GM19463 (cell line): ENCODE measurements at regions not wholly inside any gene's neighbourhood (a gene's known extent, or its start where the extent isn't known, plus 50 kb on each side); places are given as distances from the start of the nearest gene placed in this dataset.
"Not testable (repeated sequence)": the region's sequence is repeated elsewhere in the genome, so short reads cannot be mapped to it uniquely, and the experiment has no call there.

Experiments used
- ATAC-seq: cut with Tn5 transposase; IDR thresholded peaks from one replicate; pipeline ENCODE4 v1.9.1; 2021; ENCODE audit warnings: mild to moderate bottlenecking, moderate library complexity; ENCODE audit not compliant: unreplicated experiment

DNA sequence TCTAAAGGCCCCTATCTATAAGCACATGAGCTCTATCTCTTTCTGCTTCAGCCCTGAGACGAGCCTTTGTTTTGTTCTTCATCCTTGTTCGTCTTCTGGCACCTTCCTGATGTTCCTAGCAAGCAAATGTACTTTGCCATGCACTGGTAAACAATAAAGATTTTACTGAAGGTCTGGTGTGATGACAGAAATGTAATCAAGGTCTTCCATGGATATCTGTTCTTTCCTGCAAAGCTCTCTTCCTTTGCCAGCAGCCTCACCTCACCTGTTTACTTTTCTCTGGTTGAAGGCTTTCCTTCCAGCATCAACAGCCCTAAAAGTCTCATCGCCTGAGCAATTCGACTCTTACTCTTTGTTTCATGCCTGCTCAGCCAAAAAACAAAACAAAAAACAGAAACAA, 330.3 kb downstream of the PCNX1 start:
- no peak for ATAC-seq

- ATAC-seq = no peak
Measured at GRCh38 chr14:71238835-71239234, 331.6 kb downstream of the PCNX1 start.

DNA sequence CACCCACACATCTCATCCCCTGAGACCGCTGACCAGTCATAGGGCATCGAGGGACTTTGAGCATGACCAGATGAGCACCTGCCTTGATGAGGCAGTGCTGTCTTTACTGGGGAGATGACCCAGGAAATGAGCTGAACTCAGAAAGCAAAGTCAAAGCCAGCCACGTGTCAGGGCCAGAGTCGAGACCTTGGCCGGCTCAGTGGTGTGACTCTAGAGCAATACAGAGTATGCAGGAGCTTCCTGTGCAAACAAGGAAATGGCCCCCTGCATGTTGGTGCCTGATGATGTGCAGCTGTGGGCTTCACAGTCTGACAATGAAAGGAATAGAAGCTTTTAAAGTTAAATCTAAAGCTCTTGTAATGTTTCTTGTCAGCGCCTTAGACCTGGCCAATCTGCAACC, 332.9 kb downstream of the PCNX1 start:
- ATAC-seq = no peak

DNA sequence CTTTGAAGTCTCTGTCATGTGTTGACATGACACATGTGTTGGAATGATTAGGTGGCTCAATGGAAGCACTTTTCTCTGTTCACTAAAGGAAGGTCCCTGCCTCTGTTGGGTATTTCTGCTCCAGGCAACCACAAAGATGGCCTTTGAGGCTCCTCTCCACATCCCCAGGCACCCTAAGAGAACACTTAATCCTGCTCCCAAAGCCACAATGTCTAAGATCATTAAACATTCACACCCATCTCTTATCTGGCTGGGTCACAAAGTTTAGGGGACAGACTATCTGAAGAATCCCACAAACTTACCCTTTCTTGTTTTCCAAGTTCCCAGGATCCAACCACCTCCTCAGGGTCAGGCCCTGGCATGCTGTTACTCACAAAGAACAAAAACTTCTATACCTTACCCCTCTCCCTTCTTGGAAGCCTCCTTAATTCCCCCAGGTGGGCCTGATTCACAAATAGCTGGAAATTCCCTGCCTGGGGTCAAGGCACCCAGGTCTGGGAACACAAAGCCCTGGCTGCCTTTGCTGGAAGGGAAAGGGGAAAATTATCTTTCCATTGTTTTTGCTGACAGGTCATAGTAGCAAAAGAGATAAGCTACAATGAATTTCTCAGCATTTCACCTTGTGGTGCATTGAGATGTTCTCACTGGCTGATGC, 333.7 kb downstream of the PCNX1 start:
- no peak for ATAC-seq

GRCh38 chr14:71242237-71242748, 335.0 kb downstream of the PCNX1 start:
- ATAC-seq = no peak

DNA sequence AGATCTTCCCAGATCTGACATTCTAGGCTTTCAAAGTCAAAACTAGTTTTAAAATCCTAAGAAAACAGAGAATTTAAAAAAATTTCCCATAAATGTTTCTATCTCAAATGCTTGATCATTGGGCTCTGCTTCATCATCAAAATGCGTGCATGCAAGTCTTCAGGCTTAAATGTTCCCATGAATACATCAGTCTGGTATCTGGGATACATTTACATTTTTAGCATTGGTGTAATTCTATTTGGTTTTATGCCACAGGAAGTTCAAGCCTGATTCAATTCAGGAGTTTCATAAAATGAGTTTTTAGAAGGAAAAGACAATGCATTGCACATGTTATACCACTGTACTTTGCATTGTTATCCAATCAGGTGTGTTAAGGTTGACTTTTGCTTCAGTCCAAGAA, 336.4 kb downstream of the PCNX1 start:
- ATAC-seq = no peak

DNA sequence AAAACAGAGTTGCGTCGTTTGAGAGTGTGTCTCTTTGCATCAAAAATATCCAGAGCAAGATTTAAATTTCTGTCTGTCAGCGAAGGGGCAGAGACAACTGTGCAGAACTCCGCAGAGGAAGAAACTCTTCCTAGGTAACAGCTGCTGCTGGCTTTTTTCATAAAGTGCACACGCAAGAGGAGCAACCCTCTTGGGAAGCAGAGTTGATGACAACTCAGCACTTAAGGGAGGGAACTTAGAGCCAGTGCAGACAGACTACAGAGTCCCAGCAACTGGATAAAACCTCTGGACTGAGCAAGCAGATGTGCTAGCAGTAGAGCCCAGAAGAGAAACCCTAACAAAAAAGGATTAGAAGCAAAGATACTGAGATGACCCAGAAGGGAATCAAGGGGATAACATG, 337.1 kb downstream of the PCNX1 start:
- no peak for ATAC-seq

GRCh38 chr14:71245659-71246361, 338.6 kb downstream of the PCNX1 start:
- no peak for ATAC-seq

GRCh38 chr14:71246539-71246938, 339.3 kb downstream of the PCNX1 start:
- ATAC-seq = no peak

DNA sequence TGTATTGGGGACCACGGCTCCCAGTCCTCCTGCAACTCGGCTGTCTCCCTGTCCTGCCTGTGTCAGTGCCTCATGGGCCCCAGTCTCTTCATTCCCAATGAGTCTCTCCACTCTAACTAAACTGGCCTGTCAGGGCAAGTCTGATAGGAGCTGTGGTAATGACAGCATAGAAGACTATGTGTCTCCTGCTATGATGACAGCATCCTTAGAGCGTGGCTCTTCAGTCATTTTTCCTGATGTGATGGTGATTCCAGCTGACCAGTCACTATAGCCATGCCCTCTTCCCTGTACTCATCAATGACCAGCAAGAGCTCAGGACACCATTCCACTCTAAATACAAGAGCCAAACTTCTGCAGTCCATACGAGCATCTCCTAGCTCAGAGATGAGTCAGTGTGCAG, 339.8 kb downstream of the PCNX1 start:
- no peak for ATAC-seq

GRCh38 chr14:71248194-71248593, 340.9 kb downstream of the PCNX1 start:
- ATAC-seq = no peak

DNA sequence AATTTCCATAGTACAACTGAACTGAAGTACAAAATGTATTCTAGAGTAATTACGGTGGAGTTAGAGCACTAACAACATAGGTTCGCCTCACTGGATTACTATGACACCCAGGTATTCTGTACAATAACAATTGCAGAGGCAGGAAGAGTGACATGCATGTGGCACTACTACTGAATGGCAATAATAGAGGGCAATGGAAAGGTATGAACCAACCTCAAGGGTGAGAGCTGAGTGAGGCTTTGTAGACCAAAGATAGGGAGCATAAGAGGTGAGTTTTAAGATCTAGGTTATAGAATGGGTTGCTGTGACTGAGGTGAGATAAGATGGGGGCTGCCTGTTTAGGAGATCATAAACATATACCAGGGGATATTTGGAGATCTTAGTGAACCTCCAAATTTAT, 343.1 kb downstream of the PCNX1 start:
- no peak for ATAC-seq

GRCh38 chr14:71250791-71251190, 343.5 kb downstream of the PCNX1 start:
- ATAC-seq = no peak

- not testable (repeated sequence) for ATAC-seq
Measured at GRCh38 chr14:71254091-71254719, 346.9 kb downstream of the PCNX1 start.

- no peak for ATAC-seq
Measured at GRCh38 chr14:71261206-71261605, 353.9 kb downstream of the PCNX1 start.

GRCh38 chr14:71262441-71262840, 355.2 kb downstream of the PCNX1 start:
- ATAC-seq = no peak

DNA sequence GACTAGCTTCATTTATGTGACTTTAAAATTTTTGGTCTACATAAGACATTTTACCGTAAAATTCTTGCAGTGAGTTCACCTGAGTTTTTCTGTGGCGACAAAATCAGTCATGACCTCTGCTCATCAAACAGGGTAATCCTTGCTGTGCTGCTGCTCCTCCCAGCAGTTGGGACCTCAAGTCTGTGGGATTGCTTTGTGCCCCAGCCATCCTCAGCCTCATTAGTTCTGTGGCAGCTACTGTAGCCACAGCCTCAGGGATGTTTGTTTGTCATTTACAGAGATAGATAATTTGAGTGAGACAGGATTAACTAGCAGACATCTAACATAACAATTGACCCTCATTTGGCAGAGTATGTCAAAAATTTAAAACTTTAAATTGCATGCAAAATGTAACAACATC, 357.0 kb downstream of the PCNX1 start:
- ATAC-seq = no peak

- peak; percentile 89 for ATAC-seq
Measured at GRCh38 chr14:71267007-71267513, 359.8 kb downstream of the PCNX1 start.

GRCh38 chr14:71267691-71268090, 360.4 kb downstream of the PCNX1 start:
- no peak for ATAC-seq

DNA sequence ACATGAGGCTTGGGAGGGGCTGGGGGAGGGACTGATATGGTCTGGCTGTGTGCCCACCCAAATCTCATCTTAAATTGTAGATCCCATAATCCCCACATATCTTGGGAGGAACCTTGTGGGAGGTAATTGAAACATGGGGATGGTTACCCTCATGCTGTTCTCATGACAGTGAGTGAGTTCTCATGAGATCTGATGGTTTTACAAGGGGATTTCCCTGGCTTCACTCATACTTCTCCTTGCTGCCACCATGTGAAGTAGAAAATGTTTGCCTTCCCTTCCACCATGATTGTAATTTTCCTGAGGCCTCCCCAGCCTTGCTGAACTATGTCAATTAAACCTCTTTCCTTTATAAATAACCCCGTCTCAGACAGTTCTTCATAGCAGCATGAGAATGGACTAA, 362.9 kb downstream of the PCNX1 start:
- ATAC-seq = no peak

DNA sequence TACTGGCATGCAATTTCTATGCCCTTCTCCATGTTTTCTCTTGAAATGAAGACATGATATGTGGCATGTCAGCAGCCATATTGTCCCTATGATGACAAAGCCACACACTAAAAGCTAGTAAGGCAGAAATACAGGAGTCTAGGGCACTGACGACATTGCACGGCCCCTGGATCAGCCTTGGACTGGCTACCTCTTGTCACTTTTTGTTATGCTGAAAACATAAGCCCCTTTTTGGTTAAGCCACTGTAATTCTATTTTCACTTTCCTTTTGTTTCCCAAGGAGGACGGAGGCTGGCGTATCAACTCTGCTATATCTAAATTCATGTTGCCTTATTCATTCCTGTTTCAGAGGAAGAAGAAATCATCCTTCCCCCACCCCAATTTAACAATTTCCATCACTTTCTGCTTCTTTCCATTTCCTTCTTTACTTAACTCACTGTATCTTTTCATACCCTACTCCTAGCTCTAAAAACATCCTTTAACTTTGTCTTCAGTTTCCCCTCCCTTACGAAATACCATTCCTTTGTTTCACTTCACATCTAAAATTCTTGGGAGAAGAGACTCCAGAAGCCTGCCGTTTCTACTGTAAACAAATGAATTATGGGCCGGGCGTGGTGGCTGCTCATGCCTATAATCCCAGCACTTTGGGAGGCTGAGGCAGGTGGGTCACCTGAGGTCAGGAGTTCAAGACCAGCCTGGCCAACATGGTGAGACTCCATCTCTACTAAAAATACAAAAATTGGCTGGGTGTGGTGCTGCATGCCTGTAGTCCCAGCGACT, 364.1 kb downstream of the PCNX1 start:
- ATAC-seq = no peak
